GM23338 (cell line): ENCODE measurements at regions not wholly inside any gene's neighbourhood (a gene's known extent, or its start where the extent isn't known, plus 50 kb on each side); places are given as distances from the start of the nearest gene placed in this dataset.

Experiments used
- ATAC-seq: fragments of 200-7000 bp; cut with Tn5 transposase; 3 replicates; pipeline ENCODE4 v1.9.1; 2020
- DNase-seq: peaks from one replicate; pipeline ENCODE4 v3.0.0-alpha.2; 2015; ENCODE audit warnings: low spot score
- H2AFZ ChIP-seq: fragments of 200-600 bp; sonication (generic); 2 replicates; pipeline ENCODE4 v1.8.0; 2016; ENCODE audit warnings: antibody characterized with exemption, mild to moderate bottlenecking, moderate library complexity
- H3F3A ChIP-seq: fragments of 200-600 bp; sonication (generic); replicated peaks from 2 replicates; pipeline ENCODE4 v1.8.0; 2017; ENCODE audit warnings: antibody characterized with exemption, mixed run types, low read depth
- H3K27ac ChIP-seq: fragments of 200-600 bp; sonication (generic); 2 replicates; pipeline ENCODE4 v1.6.1; 2016; ENCODE audit warnings: low read depth
- H3K27me3 ChIP-seq: fragments of 200-600 bp; sonication (generic); 2 replicates; pipeline ENCODE4 v1.8.0; 2016; ENCODE audit warnings: mild to moderate bottlenecking, mixed run types, moderate library complexity; ENCODE audit not compliant: insufficient read depth
- H3K36me3 ChIP-seq: fragments of 200-600 bp; sonication (generic); 2 replicates; pipeline ENCODE4 v1.8.0; 2016; ENCODE audit warnings: mild to moderate bottlenecking; ENCODE audit not compliant: insufficient read depth
- H3K4me1 ChIP-seq: fragments of 200-600 bp; sonication (generic); 2 replicates; pipeline ENCODE4 v1.8.0; 2016; ENCODE audit warnings: mild to moderate bottlenecking, moderate library complexity; ENCODE audit not compliant: insufficient read depth
- H3K4me2 ChIP-seq: fragments of 200-600 bp; sonication (generic); 2 replicates; pipeline ENCODE4 v1.7.1; 2017; ENCODE audit warnings: mixed run types
- H3K4me3 ChIP-seq: fragments of 200-600 bp; sonication (generic); 2 replicates; pipeline ENCODE4 v1.6.1; 2016; ENCODE audit warnings: mixed run types
- H3K79me2 ChIP-seq: fragments of 200-600 bp; sonication (generic); replicated peaks from 2 replicates; pipeline ENCODE4 v1.8.0; 2017; ENCODE audit warnings: mild to moderate bottlenecking; ENCODE audit not compliant: insufficient read depth
- H3K9me2 ChIP-seq: fragments of 200-600 bp; sonication (generic); 2 replicates; pipeline ENCODE4 v1.8.0; 2017; ENCODE audit not compliant: insufficient read depth
- H4K20me1 ChIP-seq: fragments of 200-600 bp; sonication (generic); replicated peaks from 2 replicates; pipeline ENCODE4 v1.8.0; 2017; ENCODE audit warnings: mild to moderate bottlenecking; ENCODE audit not compliant: insufficient read depth
- H3K27ac Mint-ChIP-seq: 2 replicates; pipeline ENCODE4 v1.8.0; 2020; ENCODE audit warnings: inconsistent platforms, mild to moderate bottlenecking, moderate library complexity, mixed read lengths
- H3K27me3 Mint-ChIP-seq: 3 replicates; pipeline ENCODE4 v1.8.0; 2022; ENCODE audit warnings: low read depth, mild to moderate bottlenecking, moderate library complexity, mixed read lengths, inconsistent platforms; ENCODE audit not compliant: insufficient read depth, poor library complexity
- H3K36me3 Mint-ChIP-seq: 3 replicates; pipeline ENCODE4 v1.8.0; 2021; ENCODE audit warnings: low read depth, mild to moderate bottlenecking, inconsistent platforms, moderate library complexity, mixed read lengths
- H3K4me1 Mint-ChIP-seq: 3 replicates; pipeline ENCODE4 v1.8.0; 2020; ENCODE audit warnings: mild to moderate bottlenecking, inconsistent platforms, mixed read lengths
- H3K4me3 Mint-ChIP-seq: 3 replicates; pipeline ENCODE4 v1.8.0; 2021; ENCODE audit warnings: moderate library complexity, mild to moderate bottlenecking, inconsistent platforms, mixed read lengths
- H3K9me3 Mint-ChIP-seq: 3 replicates; pipeline ENCODE4 v1.8.0; 2020; ENCODE audit warnings: moderate library complexity, mild to moderate bottlenecking, inconsistent platforms, mixed read lengths
- CREB1 ChIP-seq: fragments of 250-450 bp; sonication (Bioruptor Pico); IDR thresholded peaks from 2 replicates; pipeline ENCODE4 v1.5.0; 2020; ENCODE audit warnings: low read depth, mild to moderate bottlenecking, moderate library complexity
- CTCF ChIP-seq, 2 experiments: fragments of 200-600 bp in 1 of 2; sonication (generic) in 1 of 2; conservative IDR thresholded peaks; 2 replicates each; pipeline versions ENCODE4 v1.5.1 to v1.6.1; 2016 to 2017; ENCODE audit warnings: antibody characterized with exemption in 2 of 2, low read depth in 2 of 2, mild to moderate bottlenecking in 2 of 2, moderate library complexity in 1 of 2
- EZH2 ChIP-seq: fragments of 200-600 bp; sonication (generic); IDR thresholded peaks from one replicate; pipeline ENCODE4 v1.8.0; 2017; ENCODE audit warnings: antibody characterized with exemption, mild to moderate bottlenecking, low read depth; ENCODE audit not compliant: unreplicated experiment
- JUNB ChIP-seq: IDR thresholded peaks from one replicate; pipeline ENCODE4 v1.6.1; 2016; ENCODE audit warnings: antibody characterized with exemption; ENCODE audit not compliant: unreplicated experiment
- NANOG ChIP-seq: IDR thresholded peaks from 2 replicates; pipeline ENCODE4 v1.6.1; 2016; ENCODE audit warnings: antibody characterized with exemption, borderline replicate concordance
- REST ChIP-seq: IDR thresholded peaks from one replicate; pipeline ENCODE4 v1.6.1; 2018; ENCODE audit warnings: antibody characterized with exemption; ENCODE audit not compliant: unreplicated experiment
- STAT1 ChIP-seq: IDR thresholded peaks from one replicate; pipeline ENCODE4 v1.6.1; 2016; ENCODE audit warnings: antibody characterized with exemption; ENCODE audit not compliant: unreplicated experiment
- ZNF114 ChIP-seq: fragments of 250-450 bp; sonication (Bioruptor Pico); IDR thresholded peaks from 2 replicates; pipeline ENCODE4 v1.5.0; 2020; ENCODE audit warnings: mild to moderate bottlenecking, moderate library complexity
- ZNF462 ChIP-seq: fragments of 250-450 bp; sonication (Bioruptor Pico); IDR thresholded peaks from 2 replicates; pipeline ENCODE4 v1.5.0; 2020; ENCODE audit warnings: mild to moderate bottlenecking, moderate library complexity

GRCh38 chr4:19924761-19925160 is 326.9 kb upstream of the SLIT2 start:
- no peaks in the 10 kb centered on the region for H3F3A ChIP-seq
- TF ChIP-seq ZNF114, result no peak
- no peak for TF ChIP-seq EZH2
- no peak for TF ChIP-seq REST
- TF ChIP-seq JUNB, result no peak
- no peak for TF ChIP-seq CTCF (conservative IDR thresholded peaks at IDR 0.05; ENCODE audit: low read depth in 2 of 2)
- TF ChIP-seq ZNF462 (CRISPR knock-in tag), result no peak
- TF ChIP-seq STAT1, result no peak
- no peak for TF ChIP-seq CREB1 (CRISPR knock-in tag)
- no peak for TF ChIP-seq NANOG
- no peaks in the 10 kb centered on the region for H4K20me1 ChIP-seq
- no peak overlapping the region for H3K4me2 ChIP-seq
- no peak overlapping the region for H2AFZ ChIP-seq
- no peaks in the 10 kb centered on the region for H3K4me1 ChIP-seq
- Mint-ChIP-seq H3K9me3 (peaks cover 14% of the 10 kb centered on the region), H3K27me3 (peaks cover 3% of the 10 kb centered on the region), H3K36me3 (peaks cover 4% of the 10 kb centered on the region; the same call in 2 of the 3 replicates), H3K27ac (no peak overlapping the region), H3K4me3 (no peak overlapping the region), H3K4me1 (no peaks in the 10 kb centered on the region)
- DNase-seq, result no peak
- H3K9me2 ChIP-seq, result no peaks in the 10 kb centered on the region
- no peaks in the 10 kb centered on the region for H3K79me2 ChIP-seq
- no peak for ATAC-seq
- no peak overlapping the region for H3K4me3 ChIP-seq
- no peak overlapping the region for H3K27ac ChIP-seq
- no peaks in the 10 kb centered on the region for H3K36me3 ChIP-seq
- H3K27me3 ChIP-seq, result no peaks in the 10 kb centered on the region
